HAP-1 (cell line): ENCODE measurements at regions not wholly inside any gene's neighbourhood (a gene's known extent, or its start where the extent isn't known, plus 50 kb on each side); places are given as distances from the start of the nearest gene placed in this dataset.

Experiments used
- DNase-seq, 2 experiments: peaks; one replicate each; pipeline ENCODE4 v3.0.0-alpha.2; 2016 to 2020; ENCODE audit warnings: low spot score in 2 of 2
- H3K27me3 ChIP-seq: fragments of 250-450 bp; sonication (Bioruptor Pico); 2 replicates; pipeline ENCODE4 v1.5.1; 2020; ENCODE audit warnings: low read depth, mild to moderate bottlenecking, moderate library complexity
- H3K36me3 ChIP-seq: fragments of 250-450 bp; sonication (Bioruptor Pico); replicated peaks from 2 replicates; pipeline ENCODE4 v1.5.1; 2020; ENCODE audit warnings: mild to moderate bottlenecking
- H3K4me1 ChIP-seq: fragments of 250-450 bp; sonication (Bioruptor Pico); 2 replicates; pipeline ENCODE4 v1.5.1; 2020; ENCODE audit warnings: mild to moderate bottlenecking
- H3K4me3 ChIP-seq: fragments of 250-450 bp; sonication (Bioruptor Pico); 2 replicates; pipeline ENCODE4 v1.5.1; 2020; ENCODE audit warnings: mild to moderate bottlenecking, moderate library complexity
- H3K9me3 ChIP-seq: fragments of 250-450 bp; sonication (Bioruptor Pico); 2 replicates; pipeline ENCODE4 v1.5.1; 2020; ENCODE audit warnings: mild to moderate bottlenecking, moderate library complexity
- in situ Hi-C: fragments of 300-500 bp; cut with MboI; formaldehyde crosslinking; loops from 3 replicates; pipeline ENCODE4 v1.14.3; 2020; ENCODE audit warnings: low sequenced_read_pairs, inconsistent platforms, mixed read lengths

DNA sequence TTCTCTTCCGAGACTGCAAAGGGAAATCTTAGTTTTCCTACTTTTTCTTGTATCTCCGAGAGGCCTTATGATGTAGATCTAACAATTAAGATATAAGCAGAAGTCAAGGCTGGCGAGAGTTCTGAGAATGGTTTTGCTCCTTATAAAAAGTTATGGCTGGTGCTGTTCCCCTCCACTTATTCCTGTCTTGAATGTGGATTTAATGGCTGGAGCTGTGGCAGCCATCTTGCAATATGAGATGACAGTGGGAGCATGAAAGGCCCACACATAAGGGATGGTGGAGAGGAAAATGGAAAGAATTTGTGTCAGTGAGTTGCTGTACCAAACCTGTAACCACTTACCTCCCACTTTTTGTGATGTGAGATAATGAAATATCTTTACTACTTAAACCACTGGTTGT is 124.6 kb upstream of the SLC22A23 start:
- Histone ChIP-seq H3K9me3 (no peaks in the 10 kb centered on the region), H3K4me3 (no peak overlapping the region), H3K27me3 (0 out of 2 replicates have a peak, but pooled peaks cover 2% of the 10 kb centered on the region), H3K4me1 (peaks cover 11% of the 10 kb centered on the region), H3K36me3 (no peaks in the 10 kb centered on the region)
- in situ Hi-C loops = no loop called here
- DNase-seq = no peak

DNA sequence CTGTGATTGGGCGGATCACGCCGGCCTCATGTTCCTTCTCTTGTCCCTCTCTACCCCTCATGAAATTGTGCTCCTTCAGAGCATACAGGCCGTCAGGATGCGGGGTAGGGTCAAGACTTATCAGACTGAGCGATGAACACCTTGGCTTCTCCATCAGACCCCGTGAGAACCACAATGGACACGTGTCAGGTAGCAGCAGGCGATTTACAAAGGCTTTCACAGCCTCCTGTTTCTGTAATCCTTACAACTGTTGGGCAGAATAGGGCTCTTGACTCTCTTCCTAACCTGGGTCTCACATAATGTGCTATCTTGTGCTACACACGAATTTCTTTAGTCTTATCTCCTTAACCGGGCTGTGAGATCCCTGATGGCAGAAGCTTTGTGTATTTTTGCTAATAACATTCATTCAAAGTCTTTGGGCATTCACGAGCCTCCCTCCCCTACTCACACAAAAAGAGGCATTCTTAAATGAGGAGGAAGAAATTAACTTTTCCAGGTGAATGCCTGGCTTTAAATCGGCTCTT is 122.9 kb upstream of the SLC22A23 start:
- DNase-seq = no peak
- Histone ChIP-seq H3K36me3 (no peaks in the 10 kb centered on the region), H3K27me3 (0 out of 2 replicates have a peak, but pooled peaks cover 2% of the 10 kb centered on the region), H3K9me3 (no peaks in the 10 kb centered on the region), H3K4me1 (peaks cover 3% of the 10 kb centered on the region), H3K4me3 (no peak overlapping the region)
- in situ Hi-C loops = no loop called here

DNA sequence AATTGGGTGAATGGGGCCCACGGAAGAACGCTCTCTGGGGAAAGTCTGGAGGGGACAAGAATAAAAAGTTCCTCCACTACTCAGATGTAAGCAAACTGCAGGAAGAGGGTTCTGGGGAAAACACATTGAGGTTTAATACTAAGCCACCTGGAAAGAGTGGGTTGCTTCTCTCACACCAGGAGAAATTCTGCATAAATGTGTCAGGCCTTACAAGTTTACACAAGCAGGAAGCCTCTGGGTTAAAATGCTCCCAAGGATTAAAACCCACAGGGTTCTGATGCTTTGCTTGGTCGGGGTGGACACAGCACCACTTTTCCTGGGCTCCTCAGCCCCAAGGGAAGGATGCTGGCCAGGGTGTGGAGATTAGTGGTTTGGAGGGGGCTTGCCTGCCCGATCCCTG is 122.1 kb upstream of the SLC22A23 start:
- in situ Hi-C loops = no loop called here
- no peak for DNase-seq
- no peaks in the 10 kb centered on the region for H3K36me3 ChIP-seq
- H3K27me3 ChIP-seq = 0 out of 2 replicates have a peak, but pooled peaks cover 2% of the 10 kb centered on the region
- H3K4me1 ChIP-seq = no peaks in the 10 kb centered on the region
- H3K4me3 ChIP-seq = no peak overlapping the region
- no peaks in the 10 kb centered on the region for H3K9me3 ChIP-seq

DNA sequence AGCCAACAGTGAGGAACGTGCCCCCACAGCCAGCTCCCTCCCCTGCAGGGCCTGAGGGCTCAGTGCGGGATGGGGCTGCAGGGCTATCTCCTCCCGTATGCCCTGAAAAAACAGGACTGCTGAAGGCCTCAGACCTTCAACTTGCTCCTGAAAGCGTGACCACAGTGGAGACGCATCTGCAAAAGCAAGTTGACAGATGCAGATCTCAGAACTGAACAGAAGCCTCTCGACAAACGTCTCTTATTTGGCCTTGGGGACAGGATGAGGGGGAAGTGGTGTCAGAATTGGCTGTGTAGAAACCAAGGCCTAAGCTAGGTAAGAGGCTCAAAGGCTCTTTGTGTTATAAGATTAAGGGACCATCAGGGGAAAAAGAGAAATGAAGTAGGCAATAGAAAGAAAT is 120.7 kb upstream of the SLC22A23 start:
- in situ Hi-C loops = no loop called here

DNA sequence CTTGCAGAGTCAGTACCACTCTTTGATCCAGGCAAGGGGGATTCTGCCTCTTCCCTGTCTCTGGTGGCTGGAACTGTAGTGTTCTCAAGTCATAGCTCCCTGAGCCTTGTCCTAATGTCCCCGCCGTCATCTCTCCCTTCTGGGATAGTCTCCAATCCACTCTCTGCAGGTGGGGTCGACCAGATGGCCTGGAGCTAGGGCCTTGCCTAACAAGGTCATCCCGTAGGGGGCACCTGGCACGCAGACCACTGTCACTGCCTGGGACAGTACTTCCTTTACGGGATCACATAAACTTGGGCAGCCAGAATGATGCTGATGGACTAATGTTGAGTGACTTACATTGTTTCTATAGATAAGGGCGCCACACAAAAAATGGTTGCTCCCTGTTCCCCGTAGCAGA is 118.9 kb upstream of the SLC22A23 start:
- Histone ChIP-seq H3K4me3 (no peak overlapping the region), H3K27me3 (no peaks in the 10 kb centered on the region), H3K9me3 (no peaks in the 10 kb centered on the region), H3K36me3 (no peaks in the 10 kb centered on the region), H3K4me1 (no peaks in the 10 kb centered on the region)
- in situ Hi-C loops = no loop called here
- no peak for DNase-seq

More for the DNA sequence above, 120.7 kb upstream of the SLC22A23 start:
- DNase-seq = no peak
- Histone ChIP-seq H3K9me3 (no peaks in the 10 kb centered on the region), H3K36me3 (no peaks in the 10 kb centered on the region), H3K4me1 (no peaks in the 10 kb centered on the region), H3K27me3 (no peaks in the 10 kb centered on the region), H3K4me3 (no peak overlapping the region)

DNA sequence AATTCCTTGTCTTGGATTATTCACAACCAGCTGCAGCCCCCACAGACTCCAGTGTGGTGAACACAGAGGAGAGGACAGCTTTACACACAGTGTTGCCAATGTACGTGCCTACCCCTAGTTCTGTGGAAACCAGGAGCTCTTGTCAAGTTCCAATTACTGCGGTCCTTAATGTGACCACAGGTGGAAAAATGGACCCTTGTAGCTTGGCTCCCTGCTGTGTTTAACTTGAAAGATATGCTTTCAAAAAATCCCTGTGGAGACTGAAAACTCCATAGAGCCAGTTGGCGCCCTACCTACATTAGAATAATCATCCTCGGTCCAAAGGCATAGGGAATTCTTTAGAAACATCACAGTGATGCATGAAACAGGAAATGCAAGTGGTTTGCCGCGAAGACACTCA is 118.3 kb upstream of the SLC22A23 start:
- in situ Hi-C loops = no loop called here
- Histone ChIP-seq H3K9me3 (no peaks in the 10 kb centered on the region), H3K4me3 (no peak overlapping the region)

DNA sequence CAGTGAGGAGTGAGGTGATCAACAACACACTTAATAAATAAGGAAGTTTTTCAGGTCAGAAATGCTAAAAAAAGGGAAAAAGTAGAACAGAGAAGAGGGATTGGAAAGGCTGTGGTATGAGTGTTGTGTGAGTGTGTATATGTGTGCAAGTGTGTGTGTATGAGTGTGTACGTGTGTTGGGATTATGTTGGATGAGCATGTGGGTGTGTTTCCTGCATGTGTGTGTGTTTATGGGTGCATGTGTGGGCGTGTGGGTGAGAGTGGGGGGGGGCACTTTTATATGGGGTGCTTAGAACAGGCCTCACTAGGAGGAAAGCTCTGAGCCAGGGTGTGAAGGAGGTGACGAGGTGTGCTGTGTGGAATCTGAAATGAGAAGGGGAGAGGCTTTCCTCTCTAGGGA is 116.8 kb upstream of the SLC22A23 start:
- in situ Hi-C loops = no loop called here

More for the DNA sequence above, 118.3 kb upstream of the SLC22A23 start:
- no peak for DNase-seq
- no peaks in the 10 kb centered on the region for H3K27me3 ChIP-seq
- H3K4me1 ChIP-seq = no peaks in the 10 kb centered on the region
- H3K36me3 ChIP-seq = no peaks in the 10 kb centered on the region

DNA sequence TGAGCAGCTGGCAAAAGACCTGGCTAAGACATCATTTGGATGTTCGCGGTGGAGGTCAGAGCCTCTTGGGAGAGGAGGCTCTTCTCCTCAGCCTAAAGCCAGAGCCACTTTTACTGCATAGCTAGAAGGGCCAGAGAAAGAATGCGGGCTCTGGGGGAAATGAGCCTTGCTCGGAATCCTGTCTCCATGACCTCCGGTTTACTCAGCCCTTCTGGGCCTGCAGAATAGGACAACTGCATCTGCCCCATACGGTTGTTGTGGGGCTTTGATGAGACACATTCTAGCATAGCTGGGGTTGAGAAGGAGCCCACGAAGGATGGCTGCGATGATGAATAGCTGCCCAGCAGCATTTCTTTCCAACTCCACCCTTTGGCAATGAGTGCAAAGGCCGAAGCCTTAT is 115.0 kb upstream of the SLC22A23 start:
- no peaks in the 10 kb centered on the region for H3K27me3 ChIP-seq
- H3K4me3 ChIP-seq = no peak overlapping the region
- in situ Hi-C loops = no loop called here
- H3K9me3 ChIP-seq = no peaks in the 10 kb centered on the region
- no peak for DNase-seq
- H3K4me1 ChIP-seq = no peaks in the 10 kb centered on the region
- no peaks in the 10 kb centered on the region for H3K36me3 ChIP-seq

More for the DNA sequence above, 116.8 kb upstream of the SLC22A23 start:
- DNase-seq = no peak
- no peaks in the 10 kb centered on the region for H3K36me3 ChIP-seq
- no peaks in the 10 kb centered on the region for H3K27me3 ChIP-seq
- no peak overlapping the region for H3K4me3 ChIP-seq
- H3K9me3 ChIP-seq = no peaks in the 10 kb centered on the region
- no peaks in the 10 kb centered on the region for H3K4me1 ChIP-seq

DNA sequence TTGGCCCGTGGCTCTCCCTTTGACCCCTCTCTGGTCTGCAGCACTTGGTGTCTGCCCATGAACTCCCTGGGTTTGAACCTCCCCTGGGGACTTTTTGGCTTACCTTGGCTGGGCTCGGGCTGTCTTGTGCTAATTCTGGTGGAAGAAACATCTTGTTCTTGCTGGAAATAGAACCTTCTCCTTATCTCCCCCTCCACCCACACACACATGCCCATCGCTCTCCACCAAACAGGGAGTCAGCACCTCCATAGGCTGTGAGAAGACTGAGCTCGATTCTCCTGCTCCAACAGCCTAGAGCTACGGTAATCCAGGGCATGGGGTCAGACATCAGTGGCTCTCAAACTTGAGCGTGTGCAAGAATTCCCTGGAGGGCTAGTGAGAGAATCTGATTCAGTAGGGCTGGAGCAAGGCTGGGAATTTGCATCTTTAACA is 114.4 kb upstream of the SLC22A23 start:
- no peaks in the 10 kb centered on the region for H3K9me3 ChIP-seq
- in situ Hi-C loops = no loop called here
- no peaks in the 10 kb centered on the region for H3K36me3 ChIP-seq
- no peak overlapping the region for H3K4me3 ChIP-seq
- no peak for DNase-seq
- no peaks in the 10 kb centered on the region for H3K27me3 ChIP-seq
- no peaks in the 10 kb centered on the region for H3K4me1 ChIP-seq

DNA sequence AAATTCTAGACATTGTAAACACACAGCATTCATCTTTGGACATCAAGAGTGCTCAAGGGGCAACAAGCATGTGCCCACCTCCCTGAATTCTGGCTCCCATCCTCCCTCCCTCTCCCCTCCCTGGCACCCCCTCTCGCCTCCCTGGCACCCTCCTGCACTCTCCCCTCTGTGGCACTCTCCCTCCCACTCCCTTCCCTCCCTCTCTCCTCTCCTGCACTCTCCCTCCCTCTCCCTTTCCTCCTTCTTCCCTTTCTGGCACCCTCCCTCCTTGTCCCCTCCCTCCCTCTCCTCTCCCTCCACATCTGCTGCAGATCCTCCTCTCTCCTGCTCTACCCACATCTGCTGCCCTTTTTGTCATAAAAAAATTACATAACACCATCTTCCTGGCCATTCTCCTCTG is 113.0 kb upstream of the SLC22A23 start:
- no peaks in the 10 kb centered on the region for H3K4me1 ChIP-seq
- no peaks in the 10 kb centered on the region for H3K27me3 ChIP-seq
- no peaks in the 10 kb centered on the region for H3K36me3 ChIP-seq
- no peak overlapping the region for H3K4me3 ChIP-seq
- H3K9me3 ChIP-seq = no peaks in the 10 kb centered on the region
- no peak for DNase-seq
- in situ Hi-C loops = no loop called here

DNA sequence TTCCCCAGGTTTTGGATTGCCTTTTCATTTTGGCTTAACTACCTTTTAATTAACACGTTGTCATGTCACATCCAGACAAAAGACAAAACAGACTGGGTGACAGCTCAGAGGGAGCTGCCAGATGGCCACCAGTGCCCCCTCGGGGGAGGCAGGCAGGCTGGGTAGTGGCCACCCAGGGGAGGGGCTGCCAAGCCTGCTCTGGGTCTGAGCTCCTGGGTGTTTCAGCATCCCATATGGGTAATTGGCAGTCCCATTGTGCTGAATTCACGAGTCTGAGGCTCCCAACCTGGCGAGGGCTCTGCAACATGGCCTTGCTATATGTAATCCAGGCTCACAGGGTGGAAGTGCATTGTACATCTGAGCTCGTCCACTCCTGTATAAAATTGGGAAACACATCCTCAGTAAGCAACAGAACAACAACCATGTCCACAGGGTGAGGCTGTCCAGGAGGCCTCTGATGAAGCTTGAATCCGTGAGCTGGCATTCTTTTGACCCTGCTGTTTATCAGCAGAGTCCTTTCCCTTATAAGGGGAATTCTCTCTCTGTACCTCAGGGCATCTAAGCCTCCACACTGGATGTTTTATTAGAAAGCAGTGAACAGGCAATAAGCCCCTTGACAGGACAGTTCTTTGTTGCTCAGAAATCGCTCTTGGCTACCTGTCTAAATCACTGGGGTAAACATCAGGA is 111.7 kb upstream of the SLC22A23 start:
- Histone ChIP-seq H3K36me3 (no peaks in the 10 kb centered on the region), H3K4me3 (no peak overlapping the region), H3K9me3 (no peaks in the 10 kb centered on the region), H3K4me1 (no peaks in the 10 kb centered on the region), H3K27me3 (no peaks in the 10 kb centered on the region)
- no peak for DNase-seq
- in situ Hi-C loops = no loop called here

DNA sequence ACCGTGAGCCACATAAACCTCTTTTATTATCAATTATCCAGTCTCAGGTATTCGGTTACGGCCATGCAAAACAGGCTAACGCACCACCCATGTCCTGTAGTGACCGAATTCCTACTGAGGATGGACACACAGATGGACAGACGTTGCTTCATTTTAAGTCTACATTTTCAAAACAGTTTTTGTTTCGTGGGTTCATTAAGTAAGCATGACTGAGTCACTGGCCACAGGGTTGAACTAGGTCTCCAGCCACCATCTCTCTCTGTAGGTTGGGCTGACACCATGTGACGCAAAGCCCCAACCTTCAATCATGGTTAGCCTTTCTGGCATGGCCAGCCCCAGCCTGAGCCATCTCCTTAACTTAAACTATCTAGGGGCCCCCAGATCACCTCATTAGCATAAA is 110.0 kb upstream of the SLC22A23 start:
- H3K36me3 ChIP-seq = no peaks in the 10 kb centered on the region
- no peaks in the 10 kb centered on the region for H3K9me3 ChIP-seq
- DNase-seq = no peak
- in situ Hi-C loops = no loop called here
- no peak overlapping the region for H3K4me3 ChIP-seq
- no peaks in the 10 kb centered on the region for H3K27me3 ChIP-seq
- H3K4me1 ChIP-seq = no peaks in the 10 kb centered on the region

DNA sequence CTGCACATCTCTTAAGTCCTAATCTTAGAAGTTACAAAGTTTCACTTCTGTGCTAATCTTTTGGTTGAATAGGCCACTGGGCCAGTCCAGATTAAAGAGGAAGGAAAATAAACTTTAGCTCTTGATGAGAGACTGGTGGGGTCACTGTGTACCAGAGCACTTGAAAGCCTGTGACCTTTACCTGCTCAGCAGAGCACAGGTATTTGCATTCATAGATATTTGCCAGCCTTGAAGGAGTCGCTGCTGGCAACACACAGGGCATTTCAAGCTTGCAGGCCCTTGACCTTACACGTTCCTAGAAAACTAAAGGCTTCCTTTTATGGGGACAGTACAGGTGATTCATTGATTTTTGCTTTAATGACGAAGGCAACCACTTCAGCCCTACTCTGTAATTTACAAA is 108.4 kb upstream of the SLC22A23 start:
- no peak for DNase-seq
- in situ Hi-C loops = no loop called here
- Histone ChIP-seq H3K36me3 (no peaks in the 10 kb centered on the region), H3K27me3 (no peaks in the 10 kb centered on the region), H3K4me1 (no peaks in the 10 kb centered on the region), H3K4me3 (no peak overlapping the region), H3K9me3 (no peaks in the 10 kb centered on the region)

DNA sequence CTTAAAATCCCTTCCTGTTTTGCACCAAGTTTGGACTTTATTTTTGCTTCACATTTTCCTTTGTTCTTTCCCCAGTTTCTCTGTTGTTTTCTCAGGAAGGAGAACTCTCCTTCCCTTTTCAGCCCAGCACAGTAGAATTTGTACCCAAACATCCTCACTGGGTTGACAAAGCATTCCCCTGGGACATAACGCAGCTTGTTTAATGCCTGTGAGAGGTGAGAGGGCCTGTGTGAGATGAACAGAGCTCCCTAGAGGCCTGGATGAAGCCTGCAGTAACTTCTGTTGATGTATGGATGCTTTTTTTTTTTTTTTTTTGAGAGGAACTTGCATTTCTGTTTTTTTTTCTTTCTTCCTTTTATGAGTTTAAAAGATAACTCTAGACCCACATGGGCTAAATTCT is 104.9 kb upstream of the SLC22A23 start:
- H3K9me3 ChIP-seq = no peaks in the 10 kb centered on the region
- H3K36me3 ChIP-seq = no peaks in the 10 kb centered on the region
- DNase-seq = peak in 1 of 2 experiments; percentile 30
- in situ Hi-C loops = no loop called here
- H3K4me1 ChIP-seq = no peaks in the 10 kb centered on the region
- no peaks in the 10 kb centered on the region for H3K27me3 ChIP-seq
- no peak overlapping the region for H3K4me3 ChIP-seq

DNA sequence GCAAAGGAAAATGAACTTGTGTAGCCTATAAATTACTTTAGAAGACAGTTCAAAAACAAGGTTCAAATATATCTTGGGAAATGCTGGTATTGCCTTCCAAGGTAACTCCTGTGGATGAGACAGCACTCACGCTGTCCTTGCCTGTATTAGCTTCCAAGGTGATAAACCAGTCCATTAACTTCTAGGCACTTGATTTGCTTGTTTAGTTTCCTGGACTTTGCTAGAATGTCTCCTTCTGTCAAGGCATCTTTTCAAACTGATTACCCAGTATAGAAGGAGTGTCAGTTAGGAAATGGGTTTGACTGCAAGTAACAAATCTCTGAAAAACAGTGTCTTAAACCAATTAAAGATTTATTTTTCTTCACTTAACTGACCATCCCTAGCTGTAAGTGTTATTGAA is 103.4 kb upstream of the SLC22A23 start:
- in situ Hi-C loops = no loop called here
- Histone ChIP-seq H3K4me1 (no peaks in the 10 kb centered on the region), H3K27me3 (no peaks in the 10 kb centered on the region), H3K4me3 (no peak overlapping the region), H3K9me3 (no peaks in the 10 kb centered on the region), H3K36me3 (no peaks in the 10 kb centered on the region)
- no peak for DNase-seq
